Uterus (tissue), 3 donors: ENCODE measurements at regions not wholly inside any gene's neighbourhood (a gene's known extent, or its start where the extent isn't known, plus 50 kb on each side); places are given as distances from the start of the nearest gene placed in this dataset.

ENCODE experiments used
- DNase-seq, 2 donors: peaks; one replicate each; pipeline ENCODE4 v3.0.0-alpha.2; 2019 to 2020
- H3K27ac ChIP-seq, 2 donors: fragments of 200-600 bp; sonication (generic); 1 replicate in 1 of 2; 2 replicates in 1 of 2; pipeline ENCODE4 v1.5.1; 2016 to 2018
- H3K27me3 ChIP-seq, 2 donors: fragments of 200-600 bp; sonication (generic); one replicate each; pipeline ENCODE4 v1.5.1; 2018 to 2019; ENCODE audit warnings: control low read depth in 1 of 2
- H3K36me3 ChIP-seq, 2 donors: fragments of 200-600 bp; sonication (generic); one replicate each; pipeline ENCODE4 v1.5.1; 2019; ENCODE audit warnings: control low read depth in 1 of 2
- H3K4me1 ChIP-seq, 2 donors: fragments of 200-600 bp; sonication (generic); one replicate each; pipeline ENCODE4 v1.5.1; 2018 to 2019; ENCODE audit warnings: control low read depth in 1 of 2
- H3K4me3 ChIP-seq, 2 donors: fragments of 200-600 bp; sonication (generic); 1 replicate in 1 of 2; 2 replicates in 1 of 2; pipeline ENCODE4 v1.5.1; 2018 to 2019; ENCODE audit warnings: mild to moderate bottlenecking in 1 of 2
- H3K9me3 ChIP-seq, 2 donors: fragments of 200-600 bp; sonication (generic); one replicate each; pipeline ENCODE4 v1.5.1; 2019; ENCODE audit warnings: control low read depth in 1 of 2
- POLR2A ChIP-seq, 2 donors: fragments of 450-650 bp; IDR thresholded peaks; one replicate each; pipeline ENCODE4 v1.6.1; 2016; ENCODE audit warnings: antibody characterized with exemption in 2 of 2, mild to moderate bottlenecking in 1 of 2, moderate library complexity in 1 of 2
- intact Hi-C: fragments of 100-400 bp; cut with DNase I; formaldehyde crosslinking; loops from one replicate; pipeline ENCODE4 v1.15.1; 2023; ENCODE audit warnings: low total_unique reads
- TF ChIP-seq, protein P1 (sequence below), 4 experiments: fragments of 200-600 bp in 2 of 4; fragments of 450-650 bp in 2 of 4; sonication (generic) in 2 of 4; IDR thresholded peaks; one replicate each; pipeline ENCODE4 v1.5.1; 2016 to 2019; ENCODE audit warnings: antibody characterized with exemption in 4 of 4, mild to moderate bottlenecking in 2 of 4, moderate library complexity in 1 of 4
- donor health status: DM: yes; HTN: yes; CAD: no.

DNA sequence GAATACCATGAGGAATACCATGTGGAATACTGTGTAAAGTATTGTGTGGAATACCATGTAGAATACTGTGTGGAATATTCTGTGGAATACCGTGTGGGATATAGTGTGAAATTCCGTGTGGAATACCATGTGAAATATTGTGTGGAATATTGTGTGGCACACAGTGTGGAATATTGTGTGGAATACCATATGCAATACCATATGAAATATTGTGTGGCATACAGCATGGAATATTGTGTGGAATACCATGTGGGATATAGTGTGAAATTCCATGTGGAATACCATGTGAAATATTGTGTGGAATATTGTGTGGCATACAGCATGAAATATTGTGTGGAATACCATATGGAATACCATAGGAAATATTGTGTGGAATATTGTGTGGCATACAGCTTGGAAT lies 135.1 kb upstream of the CHST15 start:
- Histone ChIP-seq H3K27ac (no peak overlapping the region), H3K9me3 (no peaks in the 10 kb centered on the region), H3K27me3 (no peaks in the 10 kb centered on the region), H3K4me1 (no peaks in the 10 kb centered on the region), H3K4me3 (no peak overlapping the region), H3K36me3 (no peaks in the 10 kb centered on the region)
- intact Hi-C loops = no loop called here
- DNase-seq = no peak
- TF ChIP-seq, protein P1, sequence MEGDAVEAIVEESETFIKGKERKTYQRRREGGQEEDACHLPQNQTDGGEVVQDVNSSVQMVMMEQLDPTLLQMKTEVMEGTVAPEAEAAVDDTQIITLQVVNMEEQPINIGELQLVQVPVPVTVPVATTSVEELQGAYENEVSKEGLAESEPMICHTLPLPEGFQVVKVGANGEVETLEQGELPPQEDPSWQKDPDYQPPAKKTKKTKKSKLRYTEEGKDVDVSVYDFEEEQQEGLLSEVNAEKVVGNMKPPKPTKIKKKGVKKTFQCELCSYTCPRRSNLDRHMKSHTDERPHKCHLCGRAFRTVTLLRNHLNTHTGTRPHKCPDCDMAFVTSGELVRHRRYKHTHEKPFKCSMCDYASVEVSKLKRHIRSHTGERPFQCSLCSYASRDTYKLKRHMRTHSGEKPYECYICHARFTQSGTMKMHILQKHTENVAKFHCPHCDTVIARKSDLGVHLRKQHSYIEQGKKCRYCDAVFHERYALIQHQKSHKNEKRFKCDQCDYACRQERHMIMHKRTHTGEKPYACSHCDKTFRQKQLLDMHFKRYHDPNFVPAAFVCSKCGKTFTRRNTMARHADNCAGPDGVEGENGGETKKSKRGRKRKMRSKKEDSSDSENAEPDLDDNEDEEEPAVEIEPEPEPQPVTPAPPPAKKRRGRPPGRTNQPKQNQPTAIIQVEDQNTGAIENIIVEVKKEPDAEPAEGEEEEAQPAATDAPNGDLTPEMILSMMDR (IDR thresholded peaks at IDR 0.05) = no peak
- no peak for TF ChIP-seq POLR2A (IDR thresholded peaks at IDR 0.05)

DNA sequence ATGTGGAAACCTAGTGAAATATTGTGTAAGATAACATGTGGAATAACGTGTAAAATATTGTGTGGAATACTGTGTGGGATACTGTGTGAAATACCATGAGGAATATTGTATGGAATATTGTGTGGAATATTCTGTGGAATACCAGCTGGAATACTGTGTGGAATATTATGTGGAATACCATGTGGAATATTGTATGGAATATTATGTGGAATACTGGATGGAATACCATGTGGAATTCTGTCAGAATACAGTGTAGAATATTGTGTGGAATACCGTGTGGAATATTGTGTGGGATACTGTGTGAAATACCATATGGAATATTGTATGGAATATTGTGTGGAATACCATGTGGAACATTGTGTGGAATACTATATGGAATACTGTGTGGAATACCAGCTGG lies 134.6 kb upstream of the CHST15 start:
- DNase-seq = no peak
- intact Hi-C loops = no loop called here
- Histone ChIP-seq H3K27ac (no peak overlapping the region), H3K9me3 (no peaks in the 10 kb centered on the region), H3K4me3 (no peak overlapping the region), H3K27me3 (no peaks in the 10 kb centered on the region), H3K4me1 (no peaks in the 10 kb centered on the region), H3K36me3 (no peaks in the 10 kb centered on the region)
- TF ChIP-seq, protein P1 (IDR thresholded peaks at IDR 0.05) = no peak
- no peak for TF ChIP-seq POLR2A (IDR thresholded peaks at IDR 0.05)

DNA sequence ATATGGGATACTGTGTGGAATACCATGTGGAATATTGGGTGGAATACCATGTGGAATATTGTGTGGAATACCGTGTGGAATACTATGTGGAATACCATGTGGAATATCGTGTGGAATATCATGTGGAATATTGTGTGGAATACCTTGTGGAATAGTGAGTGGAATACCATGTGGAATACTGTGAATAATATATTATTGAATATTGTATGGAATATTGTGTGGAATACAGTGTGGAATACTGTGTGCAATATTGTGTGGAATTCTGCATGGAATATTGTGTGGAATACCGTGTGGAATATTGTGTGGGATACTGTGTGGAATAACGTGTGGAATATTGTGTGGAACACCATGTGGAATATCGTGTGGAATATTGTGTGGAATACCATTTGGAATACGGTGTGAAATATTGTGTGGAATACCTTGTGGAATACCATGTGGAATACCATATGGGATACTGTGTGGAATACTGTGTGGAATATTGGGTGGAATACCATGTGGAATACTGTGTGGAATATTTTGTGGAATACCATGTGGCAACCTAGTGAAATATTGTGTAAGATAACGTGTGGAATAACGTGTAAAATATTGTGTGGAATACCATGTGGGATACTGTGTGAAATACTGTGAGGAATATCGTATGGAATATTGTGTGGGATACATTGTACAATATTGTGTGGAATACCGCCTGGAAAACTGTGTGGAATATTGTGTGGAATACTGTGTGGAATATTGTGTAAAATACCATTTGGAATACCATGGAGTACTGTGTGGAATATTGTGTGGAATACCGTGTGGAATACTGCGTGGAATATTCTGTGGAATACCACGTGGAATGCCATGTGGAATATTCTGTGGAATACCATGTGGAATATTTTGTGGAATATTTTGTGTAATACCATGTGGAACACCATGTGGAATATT lies 133.9 kb upstream of the CHST15 start:
- intact Hi-C loops = no loop called here

DNA sequence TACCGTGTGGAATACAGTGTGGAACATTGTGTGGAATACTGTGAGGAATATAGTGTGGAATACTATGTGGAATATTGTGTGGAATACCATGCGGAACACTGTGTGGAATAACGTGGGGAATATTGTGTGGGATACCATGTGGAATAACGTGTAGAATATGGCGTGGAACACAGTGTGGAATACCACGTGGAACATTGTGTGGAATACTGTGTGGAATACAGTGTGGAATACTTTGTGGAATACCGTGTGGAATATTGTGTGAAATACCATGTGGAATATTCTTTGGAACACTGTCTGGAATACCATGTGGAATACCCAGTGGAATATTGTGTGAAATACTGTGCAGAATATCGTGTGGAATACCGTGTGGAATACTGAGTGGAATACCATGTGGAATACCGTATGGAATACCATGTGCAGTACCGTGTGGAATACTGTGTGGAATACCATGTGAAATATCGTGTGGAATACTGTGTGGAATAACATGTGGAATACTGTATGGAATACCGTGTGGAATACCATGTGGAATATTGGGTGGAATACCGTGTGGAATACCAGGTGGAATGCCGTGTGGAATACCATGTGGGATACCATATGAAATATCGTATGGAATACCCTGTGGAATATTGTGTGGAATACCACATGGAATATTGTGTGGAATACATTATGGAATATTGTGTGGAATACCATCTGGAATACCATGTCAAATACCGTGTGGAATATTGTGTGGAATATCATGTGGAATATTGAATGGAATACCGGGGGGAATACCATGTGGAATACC lies 133.1 kb upstream of the CHST15 start:
- Histone ChIP-seq H3K9me3 (no peaks in the 10 kb centered on the region), H3K27ac (no peak overlapping the region), H3K27me3 (no peaks in the 10 kb centered on the region), H3K4me3 (no peak overlapping the region), H3K4me1 (no peaks in the 10 kb centered on the region), H3K36me3 (no peaks in the 10 kb centered on the region)
- DNase-seq = no peak
- TF ChIP-seq, protein P1 (IDR thresholded peaks at IDR 0.05) = no peak
- no peak for TF ChIP-seq POLR2A (IDR thresholded peaks at IDR 0.05)
- intact Hi-C loops = no loop called here

More for the DNA sequence above, 133.9 kb upstream of the CHST15 start:
- DNase-seq = no peak
- Histone ChIP-seq H3K27ac (no peak overlapping the region), H3K36me3 (no peaks in the 10 kb centered on the region), H3K4me3 (no peak overlapping the region), H3K9me3 (no peaks in the 10 kb centered on the region), H3K27me3 (no peaks in the 10 kb centered on the region), H3K4me1 (no peaks in the 10 kb centered on the region)
- TF ChIP-seq, protein P1 (IDR thresholded peaks at IDR 0.05) = no peak
- no peak for TF ChIP-seq POLR2A (IDR thresholded peaks at IDR 0.05)
